Epithelial cell of prostate (primary cell): ENCODE measurements at regions not wholly inside any gene's neighbourhood (a gene's known extent, or its start where the extent isn't known, plus 50 kb on each side); places are given as distances from the start of the nearest gene placed in this dataset.

Source experiments
- DNase-seq: peaks from one replicate; pipeline ENCODE4 v3.0.0-alpha.2; 2011; ENCODE audit warnings: low read depth, low spot score
- H3K27ac ChIP-seq: fragments of 450-650 bp; 2 replicates; pipeline ENCODE4 v1.5.1; 2017; ENCODE audit warnings: mild to moderate bottlenecking

GRCh38 chr2:104704496-104705245 lies 149.2 kb upstream of the POU3F3 start:
- no peak overlapping the region for H3K27ac ChIP-seq
- DNase-seq = no peak

- no peak overlapping the region for H3K27ac ChIP-seq
These were observed 146.9 kb upstream of the POU3F3 start for GRCh38 chr2:104707056-104707455.

GRCh38 chr2:104708967-104709366 lies 144.9 kb upstream of the POU3F3 start:
- no peak overlapping the region for H3K27ac ChIP-seq
- DNase-seq = no peak

More at GRCh38 chr2:104707056-104707455, 146.9 kb upstream of the POU3F3 start:
- DNase-seq = no peak

DNA sequence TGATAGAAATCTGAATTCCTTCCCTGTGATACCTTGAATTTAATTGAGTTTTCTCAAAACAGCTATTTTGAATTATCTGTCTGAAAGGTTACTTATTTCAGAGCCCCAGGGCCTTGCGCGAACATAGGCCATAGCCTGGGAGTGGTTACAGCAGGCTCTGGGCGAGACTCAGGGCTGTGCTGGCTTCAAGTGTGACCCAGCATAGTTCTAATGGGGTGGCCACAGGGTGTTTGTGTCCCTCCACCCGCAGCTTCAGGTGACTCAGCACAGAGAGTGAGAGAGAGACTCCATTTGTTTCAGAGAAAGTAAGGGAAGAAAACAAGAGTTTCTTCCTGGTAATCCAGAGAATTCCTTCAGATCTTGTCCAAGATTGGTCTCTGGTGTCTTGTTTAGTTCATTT lies 137.9 kb upstream of the POU3F3 start:
- DNase-seq = no peak
- H3K27ac ChIP-seq = no peak overlapping the region

DNA sequence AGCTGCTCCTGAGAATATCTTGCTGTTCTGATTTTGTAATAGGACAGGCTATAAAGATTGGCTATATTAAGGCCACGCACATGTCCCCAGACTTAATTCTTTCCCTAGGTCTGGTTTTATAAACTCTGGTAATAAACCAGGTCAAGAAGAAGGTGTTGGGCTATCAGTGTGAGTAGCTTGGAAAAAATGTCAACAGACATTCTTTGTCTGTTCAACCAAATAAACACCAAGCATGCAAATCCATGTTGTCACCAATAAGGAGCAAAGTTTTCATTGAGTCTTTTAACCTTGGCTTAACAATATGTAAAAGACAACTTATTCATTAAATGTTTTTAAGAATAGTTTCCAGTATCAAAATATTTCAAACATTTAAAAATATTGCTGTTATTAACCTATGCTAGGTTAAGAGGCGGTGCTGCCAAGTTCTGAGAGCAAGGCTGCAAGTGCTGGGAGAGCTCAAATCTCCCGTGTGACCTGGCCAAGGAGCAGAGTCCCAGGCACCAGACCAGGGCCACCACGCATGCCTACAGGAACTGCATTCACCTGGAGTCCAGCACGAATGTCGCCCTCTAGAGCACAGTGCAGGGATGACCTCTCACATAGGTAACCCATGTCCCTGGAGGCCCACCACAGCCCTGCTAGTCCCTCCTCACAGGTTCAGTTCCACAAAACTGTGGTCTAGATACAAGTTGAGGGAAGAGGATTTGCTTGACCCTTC lies 120.5 kb upstream of the POU3F3 start:
- H3K27ac ChIP-seq = no peak overlapping the region
- DNase-seq = no peak

- no peak overlapping the region for H3K27ac ChIP-seq
- no peak for DNase-seq
These were observed 118.9 kb upstream of the POU3F3 start for GRCh38 chr2:104734937-104735586.

- no peak overlapping the region for H3K27ac ChIP-seq
- DNase-seq = peak; percentile 45
These were observed 117.9 kb upstream of the POU3F3 start for GRCh38 chr2:104736026-104736425.

DNA sequence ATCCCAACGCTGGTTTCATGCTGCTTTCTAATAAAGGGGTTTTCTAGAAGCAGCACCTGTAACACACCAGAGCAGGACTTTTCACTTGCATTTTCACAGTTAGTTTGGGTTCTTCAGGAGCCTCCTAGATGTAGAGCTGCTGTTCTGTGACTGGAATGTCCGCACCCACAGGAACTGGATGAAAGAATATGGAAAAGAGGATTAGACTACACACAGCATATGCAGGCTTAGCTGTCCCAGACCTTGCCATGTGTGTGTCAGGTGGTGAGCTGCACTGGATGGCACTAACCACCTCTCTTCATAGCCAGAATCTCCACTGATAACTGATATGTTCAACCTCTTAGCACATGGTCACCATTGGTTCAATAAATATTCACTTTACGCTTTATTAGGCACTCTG lies 112.1 kb upstream of the POU3F3 start:
- no peak for DNase-seq
- no peak overlapping the region for H3K27ac ChIP-seq

DNA sequence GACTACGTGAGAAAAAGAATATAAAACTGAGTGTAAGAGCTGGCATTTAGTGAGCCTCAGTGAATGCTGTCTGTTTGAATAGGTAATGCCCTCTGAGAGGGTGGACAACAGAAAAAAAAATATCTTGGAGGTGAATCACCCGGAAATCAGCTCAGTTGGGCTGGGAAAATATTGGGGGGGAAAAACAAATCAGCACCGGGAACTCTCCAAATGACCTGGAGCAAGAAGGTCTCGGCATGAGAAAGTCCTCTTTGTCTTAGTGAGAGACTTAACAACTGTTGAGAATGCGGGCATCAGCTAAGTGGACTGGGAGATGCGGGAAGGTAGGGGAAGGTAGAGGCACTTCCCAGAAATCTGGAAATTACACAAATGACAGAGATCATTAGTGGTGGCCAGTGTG lies 109.4 kb upstream of the POU3F3 start:
- no peak for DNase-seq
- no peak overlapping the region for H3K27ac ChIP-seq

DNA sequence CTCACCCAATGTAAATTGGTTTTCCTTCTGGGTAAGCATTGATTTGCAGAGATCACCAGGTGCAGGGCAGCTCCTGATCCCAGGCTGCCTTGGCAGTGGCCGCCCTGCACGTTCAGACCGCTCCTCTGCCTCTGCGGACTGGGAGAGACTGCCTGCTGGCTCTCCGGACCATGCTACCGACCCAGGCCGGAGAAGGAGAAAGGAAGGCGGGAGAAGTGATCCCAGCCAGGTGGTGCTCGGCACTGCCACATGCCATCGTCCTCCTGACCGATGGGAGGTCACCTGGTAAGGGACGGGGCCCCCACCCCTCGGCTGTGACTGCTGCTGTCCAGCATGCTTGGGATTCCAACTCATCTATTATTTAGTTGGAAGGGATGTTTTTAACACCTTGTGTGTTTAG lies 108.1 kb upstream of the POU3F3 start:
- no peak for DNase-seq
- H3K27ac ChIP-seq = no peak overlapping the region

DNA sequence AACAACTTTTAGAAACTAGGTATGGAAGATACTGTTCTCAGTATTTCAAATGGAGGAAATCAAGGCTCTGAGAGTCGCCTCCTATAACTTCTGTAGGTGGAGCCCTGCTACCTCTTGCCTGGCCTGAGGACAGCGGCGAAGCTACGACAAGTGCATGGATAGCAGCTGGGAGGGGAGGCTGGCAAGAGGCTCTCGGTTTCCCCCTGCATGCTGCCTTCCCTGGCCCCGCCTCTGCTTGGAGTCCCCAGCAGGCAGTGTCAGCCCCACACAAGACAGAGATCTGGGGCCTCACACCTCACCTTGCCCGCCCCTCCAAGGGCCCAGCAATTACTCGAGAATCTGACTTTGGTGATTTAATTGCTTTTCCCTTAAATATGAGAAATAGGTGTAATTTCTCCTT lies 107.6 kb upstream of the POU3F3 start:
- no peak overlapping the region for H3K27ac ChIP-seq
- DNase-seq = no peak

DNA sequence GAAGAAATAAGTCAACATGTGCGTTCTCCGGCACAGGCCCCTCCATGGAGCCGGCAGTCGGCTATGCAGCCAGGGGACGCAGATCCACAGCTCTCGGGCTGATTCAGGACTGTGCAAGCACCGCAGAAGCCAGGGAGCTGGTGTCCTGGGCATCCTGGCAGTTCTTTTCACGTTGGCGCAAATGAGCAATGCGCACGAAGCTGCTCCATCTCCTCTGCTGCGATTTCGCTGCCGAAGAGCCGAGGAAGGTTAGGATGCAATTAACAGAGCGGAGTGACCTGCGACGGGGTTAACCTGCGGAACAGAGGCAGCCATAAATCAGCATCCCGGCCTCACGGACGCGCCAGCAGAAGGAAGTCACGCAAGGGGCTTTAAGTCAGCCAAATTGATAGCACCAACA lies 107.1 kb upstream of the POU3F3 start:
- no peak overlapping the region for H3K27ac ChIP-seq
- no peak for DNase-seq

GRCh38 chr2:104749856-104750460 lies 104.0 kb upstream of the POU3F3 start:
- DNase-seq = no peak
- H3K27ac ChIP-seq = no peak overlapping the region

DNA sequence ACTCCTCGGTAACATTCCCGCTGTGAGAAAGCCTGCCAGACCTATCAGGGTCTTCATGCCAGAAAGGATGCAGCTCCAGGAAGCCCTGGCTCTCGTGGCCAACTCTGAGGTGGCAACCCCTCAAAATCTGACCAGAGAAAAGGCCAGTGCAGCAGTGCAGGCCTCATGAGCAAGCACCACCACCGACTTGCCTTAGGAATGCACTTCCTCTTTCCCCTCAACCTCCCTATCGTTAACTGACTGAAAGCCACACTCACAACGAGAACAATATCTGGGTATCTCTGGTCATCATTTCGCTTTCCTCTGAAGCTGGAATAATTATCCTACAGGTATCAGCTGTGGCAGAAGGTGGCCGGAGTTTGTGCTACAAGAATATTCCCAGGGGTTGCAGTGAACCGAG lies 101.4 kb upstream of the POU3F3 start:
- no peak for DNase-seq

GRCh38 chr2:104755026-104755878 lies 98.7 kb upstream of the POU3F3 start:
- H3K27ac ChIP-seq = no peak overlapping the region
- DNase-seq = no peak

More for the DNA sequence above, 101.4 kb upstream of the POU3F3 start:
- no peak overlapping the region for H3K27ac ChIP-seq

DNA sequence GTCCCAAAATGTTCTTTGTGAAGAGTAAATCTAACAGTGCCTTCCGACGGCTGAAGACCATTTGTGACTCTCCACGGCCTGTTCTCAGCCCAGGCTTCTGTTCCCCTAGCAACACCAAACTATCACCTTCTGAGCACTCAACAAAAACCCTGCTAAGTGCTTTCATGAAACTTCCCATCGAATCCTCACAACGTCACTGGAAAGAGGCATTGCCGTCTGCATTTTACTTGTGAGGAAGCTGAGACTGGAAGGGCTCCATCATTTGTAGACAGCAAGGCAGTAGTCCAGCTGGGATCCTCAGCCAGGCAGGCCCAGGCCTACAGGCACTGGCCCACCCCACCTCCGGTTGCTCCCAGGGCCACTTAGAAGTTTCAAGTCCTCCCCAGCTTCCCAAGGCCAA lies 97.8 kb upstream of the POU3F3 start:
- DNase-seq = no peak

GRCh38 chr2:104757056-104757455 lies 96.9 kb upstream of the POU3F3 start:
- no peak overlapping the region for H3K27ac ChIP-seq
- no peak for DNase-seq

More for the DNA sequence above, 97.8 kb upstream of the POU3F3 start:
- no peak overlapping the region for H3K27ac ChIP-seq

DNA sequence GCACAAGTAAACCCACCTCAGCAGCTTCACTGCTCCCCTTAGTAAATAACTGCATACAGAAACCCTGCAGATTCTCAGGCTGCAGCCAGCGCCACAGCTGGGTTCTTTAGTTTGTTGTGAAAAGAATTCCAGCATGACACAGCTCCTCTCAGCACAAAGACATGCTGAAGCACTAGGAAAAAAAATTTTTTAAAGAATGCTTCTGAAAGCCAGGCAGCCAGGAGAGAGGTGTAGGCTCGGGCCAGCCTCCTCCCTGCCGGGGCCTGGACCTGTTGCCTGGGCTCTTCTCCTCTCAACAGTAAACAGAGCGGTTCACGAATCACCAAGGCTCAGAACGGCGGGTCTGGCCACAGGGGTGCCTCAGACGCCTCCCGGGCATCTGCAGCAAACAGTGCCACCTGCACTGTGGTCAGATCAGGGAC lies 95.7 kb upstream of the POU3F3 start:
- DNase-seq = no peak
- no peak overlapping the region for H3K27ac ChIP-seq

GRCh38 chr2:104762031-104762430 lies 91.9 kb upstream of the POU3F3 start:
- no peak for DNase-seq
- H3K27ac ChIP-seq = no peak overlapping the region

- DNase-seq = no peak
- H3K27ac ChIP-seq = no peak overlapping the region
These were observed 87.2 kb upstream of the POU3F3 start for GRCh38 chr2:104766683-104767082.
